ENCODE measurements at regions not wholly inside any gene's neighbourhood (a gene's known extent, or its start where the extent isn't known, plus 50 kb on each side); places are given as distances from the start of the nearest gene placed in this dataset.

GRCh38 chrX:125727117-125727516, 407.4 kb downstream of the TEX13C start:
- TF ChIP-seq, protein P1, sequence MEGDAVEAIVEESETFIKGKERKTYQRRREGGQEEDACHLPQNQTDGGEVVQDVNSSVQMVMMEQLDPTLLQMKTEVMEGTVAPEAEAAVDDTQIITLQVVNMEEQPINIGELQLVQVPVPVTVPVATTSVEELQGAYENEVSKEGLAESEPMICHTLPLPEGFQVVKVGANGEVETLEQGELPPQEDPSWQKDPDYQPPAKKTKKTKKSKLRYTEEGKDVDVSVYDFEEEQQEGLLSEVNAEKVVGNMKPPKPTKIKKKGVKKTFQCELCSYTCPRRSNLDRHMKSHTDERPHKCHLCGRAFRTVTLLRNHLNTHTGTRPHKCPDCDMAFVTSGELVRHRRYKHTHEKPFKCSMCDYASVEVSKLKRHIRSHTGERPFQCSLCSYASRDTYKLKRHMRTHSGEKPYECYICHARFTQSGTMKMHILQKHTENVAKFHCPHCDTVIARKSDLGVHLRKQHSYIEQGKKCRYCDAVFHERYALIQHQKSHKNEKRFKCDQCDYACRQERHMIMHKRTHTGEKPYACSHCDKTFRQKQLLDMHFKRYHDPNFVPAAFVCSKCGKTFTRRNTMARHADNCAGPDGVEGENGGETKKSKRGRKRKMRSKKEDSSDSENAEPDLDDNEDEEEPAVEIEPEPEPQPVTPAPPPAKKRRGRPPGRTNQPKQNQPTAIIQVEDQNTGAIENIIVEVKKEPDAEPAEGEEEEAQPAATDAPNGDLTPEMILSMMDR (conservative IDR thresholded peaks at IDR 0.05 in 1 of 2, IDR thresholded peaks at IDR 0.05 in 1 of 2; ENCODE audit: extremely low read depth in 1 of 2, insufficient read depth in 1 of 2, low read depth in 1 of 2, low read length in 2 of 2) = no peak
- no peak for TF ChIP-seq EZH2 (IDR thresholded peaks at IDR 0.05; ENCODE audit: borderline replicate concordance, low read length)

All from mammary epithelial cell (primary cell).